AG09319 (cell line): ENCODE measurements at regions not wholly inside any gene's neighbourhood (a gene's known extent, or its start where the extent isn't known, plus 50 kb on each side); places are given as distances from the start of the nearest gene placed in this dataset.

Experiments
- DNase-seq: peaks from one replicate; pipeline ENCODE4 v3.0.0-alpha.2; 2010; ENCODE audit warnings: low read depth; ENCODE audit errors: extremely low read depth
- TF ChIP-seq, protein P1 (sequence below): IDR thresholded peaks from 2 replicates; pipeline ENCODE4 v1.5.1; 2011; ENCODE audit warnings: low read depth, mild to moderate bottlenecking, inconsistent platforms, low read length, moderate library complexity

DNA sequence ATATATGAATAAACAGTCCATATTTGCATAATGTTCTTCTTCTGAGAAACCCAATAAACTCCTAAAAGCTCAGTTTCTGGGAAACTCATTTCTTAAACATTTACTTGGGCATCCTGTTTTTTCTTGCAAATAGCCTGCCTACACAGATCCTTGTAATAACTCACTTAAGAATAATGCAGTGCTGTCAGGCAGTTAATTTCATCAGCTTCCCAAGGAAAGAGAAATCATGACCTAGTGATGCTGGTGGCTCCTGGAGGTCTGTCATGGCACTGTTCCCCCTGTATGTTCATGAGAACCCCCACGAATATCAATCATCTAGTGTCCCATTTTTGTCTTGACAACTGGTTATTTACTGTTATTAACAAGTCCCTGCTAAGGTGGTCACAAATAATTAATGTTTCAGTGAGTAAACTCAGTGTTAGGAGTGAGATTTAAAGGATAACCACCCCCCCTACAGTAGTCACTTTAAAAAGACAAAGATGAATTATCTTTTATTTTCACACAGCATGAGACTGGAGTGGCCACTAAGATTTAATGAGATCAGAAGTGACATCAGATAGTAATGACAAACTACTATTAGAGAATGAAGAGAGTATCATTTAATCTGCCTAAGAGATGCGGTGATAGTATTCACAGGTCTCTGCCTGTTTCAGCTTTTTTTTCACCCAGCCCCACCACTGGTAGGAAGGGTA is 279.5 kb upstream of the NECTIN3 start:
- TF ChIP-seq, protein P1, sequence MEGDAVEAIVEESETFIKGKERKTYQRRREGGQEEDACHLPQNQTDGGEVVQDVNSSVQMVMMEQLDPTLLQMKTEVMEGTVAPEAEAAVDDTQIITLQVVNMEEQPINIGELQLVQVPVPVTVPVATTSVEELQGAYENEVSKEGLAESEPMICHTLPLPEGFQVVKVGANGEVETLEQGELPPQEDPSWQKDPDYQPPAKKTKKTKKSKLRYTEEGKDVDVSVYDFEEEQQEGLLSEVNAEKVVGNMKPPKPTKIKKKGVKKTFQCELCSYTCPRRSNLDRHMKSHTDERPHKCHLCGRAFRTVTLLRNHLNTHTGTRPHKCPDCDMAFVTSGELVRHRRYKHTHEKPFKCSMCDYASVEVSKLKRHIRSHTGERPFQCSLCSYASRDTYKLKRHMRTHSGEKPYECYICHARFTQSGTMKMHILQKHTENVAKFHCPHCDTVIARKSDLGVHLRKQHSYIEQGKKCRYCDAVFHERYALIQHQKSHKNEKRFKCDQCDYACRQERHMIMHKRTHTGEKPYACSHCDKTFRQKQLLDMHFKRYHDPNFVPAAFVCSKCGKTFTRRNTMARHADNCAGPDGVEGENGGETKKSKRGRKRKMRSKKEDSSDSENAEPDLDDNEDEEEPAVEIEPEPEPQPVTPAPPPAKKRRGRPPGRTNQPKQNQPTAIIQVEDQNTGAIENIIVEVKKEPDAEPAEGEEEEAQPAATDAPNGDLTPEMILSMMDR: no peak

DNA sequence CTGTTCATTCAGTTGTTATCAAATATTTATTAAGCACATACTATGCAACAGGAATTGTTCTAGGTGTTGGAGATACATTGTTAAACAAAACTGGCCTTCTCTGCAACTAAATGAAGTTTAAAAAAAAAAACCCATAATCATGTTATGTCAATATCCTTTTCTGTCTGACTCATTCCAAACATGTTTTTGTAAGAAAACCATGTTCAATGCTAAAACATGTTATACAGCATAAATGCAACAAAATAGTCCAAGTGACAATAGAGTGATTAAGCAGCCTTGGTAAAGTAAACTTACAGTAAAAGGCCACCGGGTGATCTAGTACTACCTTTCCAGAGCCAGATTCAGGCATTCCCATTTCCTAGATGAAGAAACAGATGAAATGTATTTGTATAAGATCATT is 278.0 kb upstream of the NECTIN3 start:
- DNase-seq: no peak
- TF ChIP-seq, protein P1: no peak

More for the DNA sequence above, 279.5 kb upstream of the NECTIN3 start:
- no peak for DNase-seq

DNA sequence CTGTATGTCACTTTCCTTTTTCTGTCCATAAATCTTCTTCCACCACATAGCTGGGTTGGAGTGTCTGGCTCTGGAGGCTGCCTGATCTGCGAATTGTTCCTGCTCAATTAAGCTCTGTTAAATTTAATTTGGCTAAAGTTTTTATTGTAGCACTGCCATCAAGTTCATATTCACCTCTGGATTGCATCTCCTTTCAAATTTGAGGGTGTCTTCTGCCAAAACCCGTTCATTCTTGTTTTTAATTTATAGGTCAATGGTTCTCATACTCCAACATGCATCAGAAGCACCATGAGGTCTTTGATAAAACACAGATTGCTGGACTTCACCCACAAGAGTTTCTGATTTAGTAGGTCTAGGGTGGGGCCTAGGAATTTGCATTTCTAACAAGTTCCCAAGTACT is 276.5 kb upstream of the NECTIN3 start:
- DNase-seq: no peak
- TF ChIP-seq, protein P1: no peak

DNA sequence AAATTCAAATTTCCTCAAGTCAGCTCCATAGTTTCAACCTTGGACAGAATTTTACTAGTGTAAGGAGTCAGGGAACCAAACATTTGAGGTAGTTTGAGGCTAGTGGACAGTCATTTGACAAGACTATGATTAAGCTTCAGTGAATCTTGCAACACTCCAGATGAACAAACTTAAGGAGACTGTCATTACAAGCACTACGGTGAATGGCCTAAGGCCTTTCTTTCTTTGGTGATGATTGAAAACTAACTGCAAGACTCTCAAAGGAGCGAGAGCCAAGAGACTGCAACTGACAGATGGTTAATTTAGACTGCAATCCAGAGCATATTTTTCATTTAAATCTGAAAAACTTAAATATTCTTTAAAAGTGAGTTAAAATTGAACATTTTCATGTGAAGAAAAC is 272.3 kb upstream of the NECTIN3 start:
- no peak for DNase-seq
- TF ChIP-seq, protein P1: no peak

GRCh38 chr3:110804856-110805255 is 266.8 kb upstream of the NECTIN3 start:
- TF ChIP-seq, protein P1: no peak
- no peak for DNase-seq

GRCh38 chr3:110806924-110807323 is 264.7 kb upstream of the NECTIN3 start:
- TF ChIP-seq, protein P1: no peak
- no peak for DNase-seq

GRCh38 chr3:110808630-110809029 is 263.0 kb upstream of the NECTIN3 start:
- TF ChIP-seq, protein P1: no peak
- DNase-seq: no peak
